Brain microvascular endothelial cell (primary cell): ENCODE measurements at regions not wholly inside any gene's neighbourhood (a gene's known extent, or its start where the extent isn't known, plus 50 kb on each side); places are given as distances from the start of the nearest gene placed in this dataset.

Experiments
- DNase-seq: peaks from one replicate; pipeline ENCODE4 v3.0.0-alpha.2; 2020
- H3K27ac ChIP-seq: fragments of 250-450 bp; sonication (Bioruptor Pico); 2 replicates; pipeline ENCODE4 v1.5.1; 2020; ENCODE audit warnings: mild to moderate bottlenecking, moderate library complexity
- H3K27me3 ChIP-seq: fragments of 250-450 bp; sonication (Bioruptor Pico); replicated peaks from 2 replicates; pipeline ENCODE4 v1.5.1; 2020; ENCODE audit warnings: mild to moderate bottlenecking
- H3K36me3 ChIP-seq: fragments of 250-450 bp; sonication (Bioruptor Pico); replicated peaks from 2 replicates; pipeline ENCODE4 v1.5.1; 2020; ENCODE audit warnings: mild to moderate bottlenecking
- H3K4me3 ChIP-seq: 2 replicates; pipeline ENCODE4 v1.5.1; 2011; ENCODE audit warnings: low read depth, mild to moderate bottlenecking, control low read depth, low read length, moderate library complexity
- CTCF ChIP-seq: IDR thresholded peaks from 2 replicates; pipeline ENCODE4 v1.5.1; 2011; ENCODE audit warnings: low read depth, mild to moderate bottlenecking, moderate library complexity, low read length, control low read depth, inconsistent platforms; ENCODE audit errors: missing control alignments
- in situ Hi-C: cut with HindIII; loops from 2 replicates; pipeline ENCODE4 v1.10.0; 2017; ENCODE audit warnings: low sequenced_read_pairs, low pct_ligation_motif_present

- H3K27ac ChIP-seq: no peak overlapping the region
- H3K4me3 ChIP-seq: no peak overlapping the region
- no peak for TF ChIP-seq CTCF
- H3K36me3 ChIP-seq: no peaks in the 10 kb centered on the region
- H3K27me3 ChIP-seq: no peaks in the 10 kb centered on the region
- DNase-seq: no peak
- in situ Hi-C loops: no loop called here
These were observed 1022.4 kb downstream of the GRIK2 start for GRCh38 chr6:102415891-102416290.

- H3K27me3 ChIP-seq: no peaks in the 10 kb centered on the region
- in situ Hi-C loops: no loop called here
These were observed 1018.3 kb downstream of the GRIK2 start for GRCh38 chr6:102411796-102412195.

GRCh38 chr6:102407886-102408741, 1014.6 kb downstream of the GRIK2 start:
- Histone ChIP-seq H3K27ac (no peak overlapping the region), H3K27me3 (no peaks in the 10 kb centered on the region), H3K36me3 (no peaks in the 10 kb centered on the region), H3K4me3 (no peak overlapping the region)
- in situ Hi-C loops: no loop called here
- DNase-seq: no peak
- TF ChIP-seq CTCF: no peak

More at GRCh38 chr6:102411796-102412195, 1018.3 kb downstream of the GRIK2 start:
- DNase-seq: no peak
- Histone ChIP-seq H3K27ac (no peak overlapping the region), H3K36me3 (no peaks in the 10 kb centered on the region), H3K4me3 (no peak overlapping the region)
- no peak for TF ChIP-seq CTCF

- in situ Hi-C loops: no loop called here
- no peak for DNase-seq
- H3K4me3 ChIP-seq: no peak overlapping the region
- H3K36me3 ChIP-seq: no peaks in the 10 kb centered on the region
- TF ChIP-seq CTCF: no peak
- no peak overlapping the region for H3K27ac ChIP-seq
- H3K27me3 ChIP-seq: no peaks in the 10 kb centered on the region
These were observed 1012.4 kb downstream of the GRIK2 start for GRCh38 chr6:102405860-102406259.

- no peak for TF ChIP-seq CTCF
- in situ Hi-C loops: no loop called here
- no peak for DNase-seq
- Histone ChIP-seq H3K4me3 (no peak overlapping the region), H3K27ac (no peak overlapping the region), H3K36me3 (no peaks in the 10 kb centered on the region), H3K27me3 (no peaks in the 10 kb centered on the region)
These were observed 1009.3 kb downstream of the GRIK2 start for GRCh38 chr6:102402635-102403329.
